NT2/D1 (cell line): ENCODE measurements at regions not wholly inside any gene's neighbourhood (a gene's known extent, or its start where the extent isn't known, plus 50 kb on each side); places are given as distances from the start of the nearest gene placed in this dataset.

Experiments
- YY1 ChIP-seq: IDR thresholded peaks from 2 replicates; pipeline ENCODE4 v1.6.1; 2011; ENCODE audit not compliant: insufficient read length, insufficient read depth
- ZNF274 ChIP-seq: IDR thresholded peaks from 2 replicates; pipeline ENCODE4 v1.6.1; 2011; ENCODE audit warnings: mild to moderate bottlenecking, low read depth, low read length

DNA sequence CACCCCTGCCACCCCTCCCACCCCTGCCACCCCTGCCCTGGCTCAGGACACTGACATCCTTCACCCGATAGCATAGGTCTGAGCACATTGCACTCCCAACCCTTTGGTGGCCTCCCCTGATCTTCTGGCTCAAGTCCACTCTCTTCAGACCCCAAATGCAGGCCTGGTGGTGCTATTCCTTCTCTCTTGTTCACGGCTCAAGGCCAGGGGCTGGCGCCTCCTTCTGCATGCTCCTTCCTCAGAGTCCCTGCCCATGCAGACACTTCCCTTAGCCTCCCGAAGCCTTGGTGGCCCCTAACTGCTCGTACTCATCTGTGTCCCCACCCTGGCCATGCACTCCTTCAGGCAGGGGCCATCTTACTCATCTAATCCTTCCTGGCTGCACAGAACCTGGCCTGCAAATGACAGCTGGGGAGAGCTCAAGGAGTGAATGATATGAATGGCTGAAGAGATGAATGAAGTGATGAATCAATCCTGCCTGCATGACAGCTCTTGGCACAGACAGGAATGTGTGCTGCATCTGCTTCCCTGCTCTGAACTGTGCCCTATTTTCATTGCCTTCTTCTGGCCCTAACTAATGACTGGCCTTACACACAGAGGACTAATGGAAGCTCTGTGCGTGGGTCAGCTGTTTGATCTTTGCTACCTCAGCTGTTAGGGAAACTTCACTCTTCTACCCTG, 290.8 kb downstream of the DYSF start:
- no peak for TF ChIP-seq YY1
- no peak for TF ChIP-seq ZNF274
